OCI-LY3 (cell line): ENCODE measurements at regions not wholly inside any gene's neighbourhood (a gene's known extent, or its start where the extent isn't known, plus 50 kb on each side); places are given as distances from the start of the nearest gene placed in this dataset.

Experiments
- H2AFZ ChIP-seq: fragments of 200-600, 300-600 bp; shearing (Covaris generic); 2 replicates; pipeline ENCODE4 v1.6.0; 2014; ENCODE audit warnings: antibody characterized with exemption, low read depth, low read length
- H3K27ac ChIP-seq: fragments of 200-600, 300-600 bp; sonication (generic); 2 replicates; pipeline ENCODE4 v1.5.1; 2014; ENCODE audit warnings: mild to moderate bottlenecking, low read length, moderate library complexity, mixed read lengths
- H3K27me3 ChIP-seq: fragments of 200-600, 300-600 bp; sonication (generic); 2 replicates; pipeline ENCODE4 v1.6.1; 2014; ENCODE audit warnings: low read depth, low read length, mixed read lengths
- H3K36me3 ChIP-seq: fragments of 200-600, 300-600 bp; sonication (generic); replicated peaks from 2 replicates; pipeline ENCODE3; 2014; ENCODE audit warnings: low read depth, low read length, mixed read lengths
- H3K4me1 ChIP-seq: fragments of 300-600, 200-600 bp; sonication (generic); 2 replicates; pipeline ENCODE4 v1.6.1; 2014; ENCODE audit warnings: low read length, mixed read lengths
- H3K4me2 ChIP-seq: fragments of 200-600, 300-600 bp; sonication (generic); 2 replicates; pipeline ENCODE4 v1.6.1; 2014; ENCODE audit warnings: low read length, mixed read lengths
- H3K4me3 ChIP-seq: fragments of 300-600, 200-600 bp; sonication (generic); 2 replicates; pipeline ENCODE4 v1.5.1; 2014; ENCODE audit warnings: antibody characterized with exemption, mild to moderate bottlenecking, low read length, moderate library complexity
- H3K79me2 ChIP-seq: fragments of 300-600, 200-600 bp; shearing (Covaris generic); 2 replicates; pipeline ENCODE4 v1.6.1; 2014; ENCODE audit warnings: mild to moderate bottlenecking, low read length, mixed read lengths
- H3K9ac ChIP-seq: fragments of 300-600, 200-600 bp; shearing (Covaris generic); 2 replicates; pipeline ENCODE4 v1.6.0; 2014; ENCODE audit warnings: mild to moderate bottlenecking, low read length, moderate library complexity
- H3K9me3 ChIP-seq: fragments of 200-600, 300-600 bp; shearing (Covaris generic); 2 replicates; pipeline ENCODE4 v1.6.1; 2014; ENCODE audit warnings: low read length, mixed read lengths; ENCODE audit not compliant: insufficient read depth
- H4K20me1 ChIP-seq: fragments of 200-600, 300-600 bp; sonication (generic); 2 replicates; pipeline ENCODE4 v1.6.1; 2016; ENCODE audit warnings: low read length, mixed read lengths; ENCODE audit not compliant: insufficient read depth
- EZH2phosphoT487 ChIP-seq: fragments of 200-600 bp; shearing (Covaris generic); IDR thresholded peaks from 2 replicates; pipeline ENCODE4 v1.6.1; 2018; ENCODE audit warnings: antibody characterized with exemption, mixed run types, low read depth
- TF ChIP-seq, protein P1 (sequence below): fragments of 200-600, 300-600 bp; sonication (generic); IDR thresholded peaks from 2 replicates; pipeline ENCODE4 v1.5.1; 2014; ENCODE audit warnings: antibody characterized with exemption, low read length, low read depth

DNA sequence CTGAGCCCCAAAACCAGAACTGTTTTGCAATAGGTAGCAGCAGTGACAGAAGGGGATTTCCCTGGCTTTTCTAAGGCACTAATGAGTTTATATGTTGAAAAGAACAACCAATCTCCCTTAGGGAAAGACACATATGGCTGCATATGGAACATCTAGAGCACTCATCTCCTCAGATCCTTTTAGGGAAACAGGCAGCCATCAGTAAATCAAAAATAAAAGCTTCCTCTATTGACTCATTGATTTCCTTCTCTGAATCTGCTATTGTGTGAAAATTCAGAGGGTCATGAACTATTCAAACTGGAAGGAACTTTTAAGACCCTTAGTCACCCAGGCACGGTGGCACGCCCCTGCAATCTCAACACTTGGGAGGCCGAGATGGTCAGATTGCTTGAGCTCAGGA, 110.9 kb upstream of the NANOS1 start:
- Histone ChIP-seq H3K79me2 (no peaks in the 10 kb centered on the region), H3K4me2 (no peak overlapping the region), H4K20me1 (no peaks in the 10 kb centered on the region), H3K4me3 (no peak overlapping the region), H3K4me1 (no peaks in the 10 kb centered on the region; the same call in 1 of the 2 replicates), H2AFZ (no peak overlapping the region), H3K9ac (no peak overlapping the region), H3K9me3 (no peaks in the 10 kb centered on the region), H3K36me3 (no peaks in the 10 kb centered on the region), H3K27me3 (no peaks in the 10 kb centered on the region), H3K27ac (no peak overlapping the region)
- no peak for TF ChIP-seq EZH2phosphoT487
- TF ChIP-seq, protein P1, sequence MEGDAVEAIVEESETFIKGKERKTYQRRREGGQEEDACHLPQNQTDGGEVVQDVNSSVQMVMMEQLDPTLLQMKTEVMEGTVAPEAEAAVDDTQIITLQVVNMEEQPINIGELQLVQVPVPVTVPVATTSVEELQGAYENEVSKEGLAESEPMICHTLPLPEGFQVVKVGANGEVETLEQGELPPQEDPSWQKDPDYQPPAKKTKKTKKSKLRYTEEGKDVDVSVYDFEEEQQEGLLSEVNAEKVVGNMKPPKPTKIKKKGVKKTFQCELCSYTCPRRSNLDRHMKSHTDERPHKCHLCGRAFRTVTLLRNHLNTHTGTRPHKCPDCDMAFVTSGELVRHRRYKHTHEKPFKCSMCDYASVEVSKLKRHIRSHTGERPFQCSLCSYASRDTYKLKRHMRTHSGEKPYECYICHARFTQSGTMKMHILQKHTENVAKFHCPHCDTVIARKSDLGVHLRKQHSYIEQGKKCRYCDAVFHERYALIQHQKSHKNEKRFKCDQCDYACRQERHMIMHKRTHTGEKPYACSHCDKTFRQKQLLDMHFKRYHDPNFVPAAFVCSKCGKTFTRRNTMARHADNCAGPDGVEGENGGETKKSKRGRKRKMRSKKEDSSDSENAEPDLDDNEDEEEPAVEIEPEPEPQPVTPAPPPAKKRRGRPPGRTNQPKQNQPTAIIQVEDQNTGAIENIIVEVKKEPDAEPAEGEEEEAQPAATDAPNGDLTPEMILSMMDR = no peak

DNA sequence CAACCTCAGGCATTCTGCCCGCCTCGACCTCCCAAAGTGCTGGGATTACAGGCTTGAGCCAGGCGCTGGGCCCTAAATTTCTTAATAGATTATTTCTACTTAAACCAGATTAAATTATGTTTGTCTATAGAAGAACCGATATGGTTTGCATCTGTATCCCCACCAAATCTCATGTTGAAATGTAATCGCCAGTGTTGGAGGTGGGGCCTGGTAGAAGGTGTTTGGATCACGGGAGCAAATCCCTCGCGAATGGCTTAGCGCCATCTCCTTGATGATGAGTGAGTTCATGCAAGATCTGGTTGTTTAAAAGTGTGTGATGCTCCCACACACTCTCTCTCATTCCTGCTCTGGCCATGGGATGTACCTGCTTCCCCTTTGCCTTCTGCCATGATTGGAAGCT, 109.3 kb upstream of the NANOS1 start:
- H3K4me1 ChIP-seq = no peaks in the 10 kb centered on the region; the same call in 1 of the 2 replicates
- no peaks in the 10 kb centered on the region for H4K20me1 ChIP-seq
- no peak for TF ChIP-seq EZH2phosphoT487
- TF ChIP-seq, protein P1 = no peak
- no peak overlapping the region for H2AFZ ChIP-seq
- H3K36me3 ChIP-seq = no peaks in the 10 kb centered on the region
- no peak overlapping the region for H3K27ac ChIP-seq
- no peak overlapping the region for H3K4me3 ChIP-seq
- no peak overlapping the region for H3K9ac ChIP-seq
- H3K4me2 ChIP-seq = no peak overlapping the region
- H3K27me3 ChIP-seq = no peaks in the 10 kb centered on the region
- no peaks in the 10 kb centered on the region for H3K9me3 ChIP-seq
- H3K79me2 ChIP-seq = no peaks in the 10 kb centered on the region

DNA sequence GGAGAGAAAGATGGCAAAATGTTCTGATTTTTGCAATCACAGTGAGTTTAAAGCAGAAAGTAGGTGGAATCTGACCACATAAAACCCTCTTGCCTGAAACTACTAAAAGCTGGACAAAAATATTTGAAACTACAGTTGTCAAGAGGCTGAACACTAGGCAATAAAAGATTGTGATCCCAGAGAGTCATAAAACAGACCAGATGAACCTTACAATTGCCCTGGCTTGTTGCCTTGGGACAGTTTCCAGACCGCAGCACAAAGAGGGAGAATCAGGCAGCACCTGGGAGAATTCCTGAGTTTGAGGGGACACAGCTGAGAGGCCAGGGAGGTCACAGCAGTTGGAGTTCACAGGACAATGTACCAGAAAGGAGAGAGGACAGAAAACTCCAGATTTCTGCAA, 107.3 kb upstream of the NANOS1 start:
- Histone ChIP-seq H3K27ac (no peak overlapping the region), H2AFZ (no peak overlapping the region), H3K9me3 (no peaks in the 10 kb centered on the region), H3K9ac (no peak overlapping the region), H4K20me1 (no peaks in the 10 kb centered on the region), H3K4me3 (no peak overlapping the region), H3K4me1 (no peaks in the 10 kb centered on the region; the same call in 1 of the 2 replicates), H3K4me2 (no peak overlapping the region), H3K36me3 (no peaks in the 10 kb centered on the region), H3K27me3 (no peaks in the 10 kb centered on the region), H3K79me2 (no peaks in the 10 kb centered on the region)
- no peak for TF ChIP-seq EZH2phosphoT487
- TF ChIP-seq, protein P1 = no peak

DNA sequence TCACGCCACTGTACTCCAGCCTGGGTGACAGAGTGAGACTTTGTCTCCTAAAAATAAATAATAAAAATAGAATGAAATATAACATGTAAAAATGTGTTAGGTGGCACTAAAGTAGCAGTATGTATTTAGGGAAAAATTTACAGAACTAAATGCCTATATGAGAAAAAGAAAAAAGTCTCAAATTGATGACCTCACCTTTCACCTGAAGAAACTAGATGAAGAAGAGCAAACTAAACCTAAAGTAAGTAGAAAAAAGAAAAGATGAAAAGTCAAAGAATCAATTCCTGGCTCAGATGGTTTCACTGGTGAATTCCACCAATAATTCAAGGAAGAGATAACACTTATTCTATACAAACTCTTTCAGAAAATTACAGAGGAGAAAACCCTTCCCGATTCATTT, 106.5 kb upstream of the NANOS1 start:
- Histone ChIP-seq H3K36me3 (no peaks in the 10 kb centered on the region), H3K4me2 (no peak overlapping the region), H3K79me2 (no peaks in the 10 kb centered on the region), H3K4me1 (no peaks in the 10 kb centered on the region; the same call in 1 of the 2 replicates), H3K4me3 (no peak overlapping the region), H3K9ac (no peak overlapping the region), H3K9me3 (no peaks in the 10 kb centered on the region), H2AFZ (no peak overlapping the region), H3K27ac (no peak overlapping the region), H3K27me3 (no peaks in the 10 kb centered on the region), H4K20me1 (no peaks in the 10 kb centered on the region)
- TF ChIP-seq, protein P1 = no peak
- TF ChIP-seq EZH2phosphoT487 = no peak
